ENCODE measurements at regions not wholly inside any gene's neighbourhood (a gene's known extent, or its start where the extent isn't known, plus 50 kb on each side); places are given as distances from the start of the nearest gene placed in this dataset.

- TF ChIP-seq CTCF (conservative IDR thresholded peaks at IDR 0.05): no peak
- TF ChIP-seq ZFX (IDR thresholded peaks at IDR 0.05): no peak
These were observed 350.7 kb upstream of the DCN start for GRCh38 chr12:91533366-91533765.
